AG04450 (cell line): ENCODE measurements at regions not wholly inside any gene's neighbourhood (a gene's known extent, or its start where the extent isn't known, plus 50 kb on each side); places are given as distances from the start of the nearest gene placed in this dataset.

Source experiments
- CTCF ChIA-PET: fragments of 300-600, 350-600 bp; formaldehyde crosslinking; extraction: SDS; loops from one replicate; lab custom pipeline; 2022; ENCODE audit warnings: antibody characterized with exemption, inconsistent platforms; lab: Charles Lee
- POLR2A ChIA-PET: fragments of 350-600 bp; formaldehyde crosslinking; extraction: SDS; loops from one replicate; lab custom pipeline; 2021; ENCODE audit warnings: antibody characterized with exemption, inconsistent platforms; lab: Yijun Ruan, JAX
- DNase-seq: peaks from one replicate; pipeline ENCODE4 v3.0.0-alpha.2; 2011; ENCODE audit warnings: low read depth, low spot score
- H3K27ac ChIP-seq: one replicate; pipeline ENCODE4 v1.5.1; 2012; ENCODE audit warnings: low read depth, low read length, control low read depth
- H3K27me3 ChIP-seq: one replicate; pipeline ENCODE4 v1.6.0; 2012; ENCODE audit warnings: low read length; ENCODE audit not compliant: control insufficient read depth, insufficient read depth
- H3K4me3 ChIP-seq: 2 replicates; pipeline ENCODE4 v1.5.1; 2011; ENCODE audit warnings: mild to moderate bottlenecking, low read depth, low read length, control low read depth
- H3K9me3 ChIP-seq: 2 replicates; pipeline ENCODE4 v1.5.1; 2012; ENCODE audit warnings: low read length; ENCODE audit not compliant: control insufficient read depth, insufficient read depth
- TF ChIP-seq, protein P1 (sequence below): IDR thresholded peaks from 2 replicates; pipeline ENCODE4 v1.5.1; 2011; ENCODE audit warnings: low read depth, low read length, control low read depth, inconsistent platforms

DNA sequence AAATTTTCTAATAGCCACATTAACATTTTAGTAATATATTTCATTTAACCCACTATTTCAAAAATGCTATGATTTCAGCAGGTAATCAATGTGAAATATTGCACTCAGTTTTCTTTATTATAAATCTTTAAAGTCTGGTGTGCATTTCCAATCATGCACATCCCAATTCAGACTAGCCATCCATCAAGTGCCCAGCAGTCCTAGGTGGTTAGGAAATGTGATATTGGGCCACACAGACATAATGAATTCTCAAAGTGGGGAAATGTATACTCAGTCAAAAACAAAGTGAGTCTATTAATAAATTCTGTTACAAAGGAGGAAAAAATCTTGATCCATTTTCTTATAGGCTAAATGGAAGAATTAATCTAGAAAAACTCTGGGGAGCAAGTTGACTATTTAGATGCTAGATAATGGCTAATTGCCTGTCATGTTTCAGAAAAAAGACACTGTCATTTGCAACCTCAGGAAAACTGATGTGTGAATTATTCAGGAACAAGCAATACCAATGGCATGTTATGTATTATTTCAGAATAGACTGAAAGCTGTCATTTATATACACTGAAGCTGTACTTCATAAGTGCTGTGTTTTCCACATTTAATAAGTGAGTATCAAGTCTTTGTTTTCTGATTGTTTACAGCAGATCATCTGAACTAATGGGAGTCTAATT, 629.1 kb upstream of the ADARB2 start:
- H3K9me3 ChIP-seq: peaks cover 16% of the 10 kb centered on the region
- no peak for DNase-seq
- H3K27me3 ChIP-seq: no peaks in the 10 kb centered on the region
- POLR2A ChIA-PET: no interaction called here
- H3K4me3 ChIP-seq: no peak overlapping the region
- CTCF ChIA-PET: no interaction called here
- no peak overlapping the region for H3K27ac ChIP-seq
- TF ChIP-seq, protein P1, sequence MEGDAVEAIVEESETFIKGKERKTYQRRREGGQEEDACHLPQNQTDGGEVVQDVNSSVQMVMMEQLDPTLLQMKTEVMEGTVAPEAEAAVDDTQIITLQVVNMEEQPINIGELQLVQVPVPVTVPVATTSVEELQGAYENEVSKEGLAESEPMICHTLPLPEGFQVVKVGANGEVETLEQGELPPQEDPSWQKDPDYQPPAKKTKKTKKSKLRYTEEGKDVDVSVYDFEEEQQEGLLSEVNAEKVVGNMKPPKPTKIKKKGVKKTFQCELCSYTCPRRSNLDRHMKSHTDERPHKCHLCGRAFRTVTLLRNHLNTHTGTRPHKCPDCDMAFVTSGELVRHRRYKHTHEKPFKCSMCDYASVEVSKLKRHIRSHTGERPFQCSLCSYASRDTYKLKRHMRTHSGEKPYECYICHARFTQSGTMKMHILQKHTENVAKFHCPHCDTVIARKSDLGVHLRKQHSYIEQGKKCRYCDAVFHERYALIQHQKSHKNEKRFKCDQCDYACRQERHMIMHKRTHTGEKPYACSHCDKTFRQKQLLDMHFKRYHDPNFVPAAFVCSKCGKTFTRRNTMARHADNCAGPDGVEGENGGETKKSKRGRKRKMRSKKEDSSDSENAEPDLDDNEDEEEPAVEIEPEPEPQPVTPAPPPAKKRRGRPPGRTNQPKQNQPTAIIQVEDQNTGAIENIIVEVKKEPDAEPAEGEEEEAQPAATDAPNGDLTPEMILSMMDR: no peak

DNA sequence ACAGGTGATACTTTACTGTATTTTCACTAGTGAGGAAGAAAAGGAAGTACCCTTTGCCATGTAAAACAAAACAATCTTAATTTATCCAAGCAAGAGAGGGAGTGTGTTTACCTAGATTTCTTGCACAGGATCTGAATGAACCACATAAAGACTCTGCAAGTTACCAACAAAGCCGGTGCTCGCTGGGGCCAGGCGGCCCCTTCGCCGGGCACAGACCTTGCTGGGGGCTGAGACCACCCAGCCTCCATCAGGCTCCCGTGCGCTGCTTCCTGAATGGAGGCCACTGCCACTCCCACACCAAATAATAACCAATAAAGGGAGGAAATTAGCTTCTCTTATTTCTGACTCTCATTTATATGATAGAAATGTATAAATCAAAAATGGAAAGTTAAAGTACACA, 625.0 kb upstream of the ADARB2 start:
- POLR2A ChIA-PET: no interaction called here
- no peaks in the 10 kb centered on the region for H3K27me3 ChIP-seq
- no peak overlapping the region for H3K4me3 ChIP-seq
- CTCF ChIA-PET: no interaction called here
- TF ChIP-seq, protein P1: no peak
- H3K27ac ChIP-seq: no peak overlapping the region
- DNase-seq: no peak
- peaks cover 33% of the 10 kb centered on the region for H3K9me3 ChIP-seq

DNA sequence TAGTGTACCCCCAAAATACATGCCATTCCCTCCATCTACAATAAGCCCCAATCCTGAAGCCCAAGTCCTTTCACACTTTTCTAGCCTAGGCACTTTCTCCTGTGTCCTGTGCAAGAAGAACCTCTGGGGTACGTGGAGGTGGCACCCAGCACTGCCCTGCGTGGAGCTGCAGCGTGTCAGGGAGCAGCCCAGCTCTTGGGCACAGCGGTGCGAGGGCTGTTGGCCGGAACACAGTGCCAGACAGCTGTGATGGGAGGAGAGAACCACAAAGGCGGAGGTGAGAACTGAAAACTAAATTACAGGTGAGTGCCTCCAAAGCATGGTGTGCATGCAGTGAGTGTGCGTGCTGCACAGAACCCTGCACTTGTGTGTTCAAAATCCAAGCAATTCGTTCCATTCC, 621.3 kb upstream of the ADARB2 start:
- Histone ChIP-seq H3K27me3 (no peaks in the 10 kb centered on the region), H3K27ac (no peak overlapping the region), H3K9me3 (peaks cover 37% of the 10 kb centered on the region), H3K4me3 (no peak overlapping the region)
- ChIA-PET POLR2A (no interaction called here), CTCF (no interaction called here)
- TF ChIP-seq, protein P1: no peak
- DNase-seq: no peak

DNA sequence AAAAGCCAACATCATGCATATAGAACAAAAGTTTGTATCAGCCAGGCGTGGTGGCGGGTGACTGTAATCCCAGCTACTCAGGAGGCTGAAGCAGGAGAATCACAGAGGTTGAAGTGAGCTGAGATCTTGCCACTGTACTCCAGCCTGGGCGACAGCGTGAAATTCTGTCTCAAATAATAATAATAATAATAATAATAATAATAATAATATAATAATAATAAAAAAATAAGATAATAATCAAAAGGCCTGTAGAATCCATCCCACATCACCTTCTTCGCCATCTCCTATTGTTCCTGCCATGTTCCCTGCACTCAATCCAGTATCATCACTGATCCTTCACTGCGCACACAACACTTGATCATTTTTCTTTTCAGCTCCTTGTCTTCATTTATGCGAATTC, 619.3 kb upstream of the ADARB2 start:
- ChIA-PET CTCF (no interaction called here), POLR2A (no interaction called here)
- DNase-seq: no peak
- TF ChIP-seq, protein P1: no peak
- Histone ChIP-seq H3K27me3 (no peaks in the 10 kb centered on the region), H3K9me3 (peaks cover 37% of the 10 kb centered on the region), H3K27ac (no peak overlapping the region), H3K4me3 (no peak overlapping the region)

DNA sequence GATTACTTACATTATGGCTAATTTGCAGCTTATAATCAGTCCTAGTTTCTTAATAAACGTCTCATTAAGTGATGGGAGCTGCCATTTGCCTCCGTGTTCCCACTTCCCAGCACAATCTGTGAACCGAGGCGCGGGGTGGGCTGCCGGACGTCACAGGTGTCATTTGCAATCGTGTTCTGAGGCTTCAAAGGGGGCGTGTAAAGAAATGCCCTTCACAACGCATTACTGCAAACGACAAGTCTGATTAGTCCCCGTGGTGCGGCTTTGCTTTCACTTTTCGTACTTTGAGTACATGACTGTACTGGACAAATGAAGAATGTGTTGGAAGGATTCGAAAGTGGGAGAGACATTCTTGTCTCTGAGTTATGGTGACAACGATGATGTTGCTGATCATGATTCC, 614.2 kb upstream of the ADARB2 start:
- CTCF ChIA-PET: no interaction called here
- no peak for DNase-seq
- Histone ChIP-seq H3K4me3 (no peak overlapping the region), H3K27ac (no peak overlapping the region), H3K9me3 (peaks cover 14% of the 10 kb centered on the region), H3K27me3 (no peaks in the 10 kb centered on the region)
- TF ChIP-seq, protein P1: no peak
- POLR2A ChIA-PET: no interaction called here
